ENCODE measurements at regions not wholly inside any gene's neighbourhood (a gene's known extent, or its start where the extent isn't known, plus 50 kb on each side); places are given as distances from the start of the nearest gene placed in this dataset.

DNA sequence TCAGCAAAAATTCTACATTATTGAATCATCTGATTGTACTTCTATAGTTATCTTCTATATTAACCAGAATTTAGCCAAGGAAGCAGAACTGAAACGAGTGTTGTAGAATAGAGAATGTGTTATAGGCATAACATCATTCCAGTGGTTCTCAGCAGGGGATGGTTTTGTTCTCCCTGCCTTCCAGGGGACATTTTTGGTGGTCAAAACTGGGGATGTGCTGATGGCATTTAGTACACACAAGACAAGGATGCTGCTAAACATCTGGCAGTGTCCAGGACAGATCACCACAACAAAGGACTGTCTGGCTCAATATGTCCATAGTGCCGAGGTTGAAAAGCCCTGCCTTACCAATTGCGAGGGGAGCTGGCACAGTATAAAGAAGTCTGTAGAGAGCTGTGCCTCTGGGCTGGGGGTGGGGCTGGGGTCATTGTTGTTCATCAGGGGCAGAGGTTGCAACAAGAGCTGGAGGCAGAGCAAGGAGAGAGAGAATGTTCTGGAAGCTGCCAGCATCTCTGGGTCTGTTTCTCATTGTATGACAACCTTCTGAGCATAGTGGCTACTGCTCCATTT lies 1472.8 kb downstream of the AACS start:
- Mint-ChIP-seq H3K27ac (ENCODE audit: unreplicated experiment) (no peak overlapping the region), H3K36me3 (ENCODE audit: insufficient read depth, unreplicated experiment) (no peaks in the 10 kb centered on the region), H3K27me3 (ENCODE audit: unreplicated experiment) (no peaks in the 10 kb centered on the region), H3K4me1 (ENCODE audit: low read depth, unreplicated experiment) (no peaks in the 10 kb centered on the region), H3K9me3 (ENCODE audit: low read depth, unreplicated experiment) (peaks cover 4% of the 10 kb centered on the region), H3K4me3 (ENCODE audit: low read depth, unreplicated experiment) (no peak overlapping the region)
- TF ChIP-seq, protein P1, sequence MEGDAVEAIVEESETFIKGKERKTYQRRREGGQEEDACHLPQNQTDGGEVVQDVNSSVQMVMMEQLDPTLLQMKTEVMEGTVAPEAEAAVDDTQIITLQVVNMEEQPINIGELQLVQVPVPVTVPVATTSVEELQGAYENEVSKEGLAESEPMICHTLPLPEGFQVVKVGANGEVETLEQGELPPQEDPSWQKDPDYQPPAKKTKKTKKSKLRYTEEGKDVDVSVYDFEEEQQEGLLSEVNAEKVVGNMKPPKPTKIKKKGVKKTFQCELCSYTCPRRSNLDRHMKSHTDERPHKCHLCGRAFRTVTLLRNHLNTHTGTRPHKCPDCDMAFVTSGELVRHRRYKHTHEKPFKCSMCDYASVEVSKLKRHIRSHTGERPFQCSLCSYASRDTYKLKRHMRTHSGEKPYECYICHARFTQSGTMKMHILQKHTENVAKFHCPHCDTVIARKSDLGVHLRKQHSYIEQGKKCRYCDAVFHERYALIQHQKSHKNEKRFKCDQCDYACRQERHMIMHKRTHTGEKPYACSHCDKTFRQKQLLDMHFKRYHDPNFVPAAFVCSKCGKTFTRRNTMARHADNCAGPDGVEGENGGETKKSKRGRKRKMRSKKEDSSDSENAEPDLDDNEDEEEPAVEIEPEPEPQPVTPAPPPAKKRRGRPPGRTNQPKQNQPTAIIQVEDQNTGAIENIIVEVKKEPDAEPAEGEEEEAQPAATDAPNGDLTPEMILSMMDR (IDR thresholded peaks at IDR 0.05; ENCODE audit: unreplicated experiment): no peak
- intact Hi-C loops (cut with micrococcal nuclease; ENCODE audit: unreplicated experiment): no loop called here
- no TSS peak for BruUV-seq (replicated peaks)
- CTCF ChIA-PET: no interaction called here
- DNase-seq: no peak

DNA sequence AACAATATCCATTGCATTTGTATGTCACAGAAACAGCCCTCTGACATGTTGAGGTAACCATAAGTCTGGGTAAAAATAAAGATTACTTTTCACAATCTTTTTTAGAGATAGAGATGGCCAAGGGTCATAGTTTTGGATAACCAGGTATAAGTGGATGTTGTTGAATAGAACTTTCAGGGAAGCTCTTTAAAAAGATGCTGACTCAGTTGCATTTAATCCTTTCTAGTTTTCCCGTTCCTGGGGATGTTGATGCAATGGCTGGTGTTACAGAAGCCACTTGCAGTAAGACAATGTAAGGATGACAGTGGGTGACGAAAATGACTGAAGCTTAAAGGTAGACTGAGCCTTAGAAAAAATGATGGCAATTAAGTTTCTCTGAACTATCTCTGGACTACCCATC lies 1473.7 kb downstream of the AACS start:
- intact Hi-C loops (cut with micrococcal nuclease; ENCODE audit: unreplicated experiment): no loop called here
- Mint-ChIP-seq H3K9me3 (ENCODE audit: low read depth, unreplicated experiment) (peaks cover 4% of the 10 kb centered on the region), H3K4me3 (ENCODE audit: low read depth, unreplicated experiment) (no peak overlapping the region), H3K36me3 (ENCODE audit: insufficient read depth, unreplicated experiment) (no peaks in the 10 kb centered on the region), H3K27me3 (ENCODE audit: unreplicated experiment) (no peaks in the 10 kb centered on the region), H3K4me1 (ENCODE audit: low read depth, unreplicated experiment) (no peaks in the 10 kb centered on the region), H3K27ac (ENCODE audit: unreplicated experiment) (no peak overlapping the region)
- CTCF ChIA-PET: no interaction called here
- TF ChIP-seq, protein P1 (IDR thresholded peaks at IDR 0.05; ENCODE audit: unreplicated experiment): no peak
- no peak for DNase-seq
- no TSS peak for BruUV-seq (replicated peaks)

DNA sequence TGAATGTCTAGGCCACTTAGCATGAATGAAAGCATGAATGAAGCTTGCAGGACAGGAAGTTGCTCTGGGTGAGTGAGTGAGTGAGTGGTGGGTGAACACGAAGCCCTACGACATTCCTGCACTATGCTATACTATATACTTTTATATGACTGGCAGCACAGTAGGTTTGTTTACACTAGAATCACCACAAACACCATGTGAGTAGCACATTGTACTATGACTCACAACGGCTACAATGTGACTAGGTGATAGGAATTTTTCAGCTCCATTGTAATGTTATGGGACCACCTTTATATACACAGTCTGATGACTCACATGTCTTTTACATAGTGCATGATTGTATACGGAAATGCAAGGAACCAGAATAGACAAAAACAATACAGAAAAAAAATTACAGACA lies 1480.2 kb downstream of the AACS start:
- no peaks in the 10 kb centered on the region for H3K27me3 Mint-ChIP-seq (ENCODE audit: unreplicated experiment)
- no peak overlapping the region for H3K4me3 Mint-ChIP-seq (ENCODE audit: low read depth, unreplicated experiment)
- peak overlapping the region; percentile 39 for H3K27ac Mint-ChIP-seq (ENCODE audit: unreplicated experiment)
- TF ChIP-seq, protein P1 (IDR thresholded peaks at IDR 0.05; ENCODE audit: unreplicated experiment): no peak
- BruUV-seq (replicated peaks): no TSS peak
- CTCF ChIA-PET: no interaction called here
- H3K4me1 Mint-ChIP-seq (ENCODE audit: low read depth, unreplicated experiment): peaks cover 7% of the 10 kb centered on the region
- DNase-seq: no peak
- no peaks in the 10 kb centered on the region for H3K9me3 Mint-ChIP-seq (ENCODE audit: low read depth, unreplicated experiment)
- intact Hi-C loops (cut with micrococcal nuclease; ENCODE audit: unreplicated experiment): no loop called here
- no peaks in the 10 kb centered on the region for H3K36me3 Mint-ChIP-seq (ENCODE audit: insufficient read depth, unreplicated experiment)

DNA sequence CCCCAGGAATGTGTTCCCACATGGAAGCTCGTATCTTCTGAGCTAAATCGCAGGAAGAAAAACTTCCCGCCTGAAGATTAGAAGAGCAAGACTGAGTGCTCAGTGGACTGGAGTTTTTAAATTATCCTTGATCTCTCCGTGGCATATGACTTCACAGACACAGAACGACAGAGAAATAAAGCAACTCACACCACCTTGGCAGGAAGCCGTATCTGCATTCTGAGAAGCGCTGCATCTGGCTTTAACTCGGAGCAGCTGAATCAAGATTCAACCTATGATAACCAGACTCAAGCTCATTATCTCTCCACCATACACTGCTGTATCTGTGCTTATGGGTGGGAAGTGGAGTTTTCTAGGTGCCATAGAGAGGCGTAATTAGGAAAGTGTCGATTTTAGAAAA lies 1482.7 kb downstream of the AACS start:
- Mint-ChIP-seq H3K4me3 (ENCODE audit: low read depth, unreplicated experiment) (no peak overlapping the region), H3K4me1 (ENCODE audit: low read depth, unreplicated experiment) (peaks cover 7% of the 10 kb centered on the region), H3K9me3 (ENCODE audit: low read depth, unreplicated experiment) (no peaks in the 10 kb centered on the region), H3K36me3 (ENCODE audit: insufficient read depth, unreplicated experiment) (no peaks in the 10 kb centered on the region), H3K27me3 (ENCODE audit: unreplicated experiment) (no peaks in the 10 kb centered on the region), H3K27ac (ENCODE audit: unreplicated experiment) (no peak overlapping the region)
- intact Hi-C loops (cut with micrococcal nuclease; ENCODE audit: unreplicated experiment): no loop called here
- no TSS peak for BruUV-seq (replicated peaks)
- no peak for DNase-seq
- TF ChIP-seq, protein P1 (IDR thresholded peaks at IDR 0.05; ENCODE audit: unreplicated experiment): no peak
- CTCF ChIA-PET: no interaction called here
